Right lobe of liver (tissue), 4 donors: ENCODE measurements at regions not wholly inside any gene's neighbourhood (a gene's known extent, or its start where the extent isn't known, plus 50 kb on each side); places are given as distances from the start of the nearest gene placed in this dataset.

ENCODE experiments used
- CTCF ChIP-seq, 4 donors: fragments of 200-600 bp in 3 of 4; fragments of 450-650 bp in 1 of 4; IDR thresholded peaks; one replicate each; pipeline versions ENCODE4 v1.5.1 to v1.8.0; 2016 to 2022; ENCODE audit warnings: antibody characterized with exemption in 4 of 4, mild to moderate bottlenecking in 2 of 4
- POLR2A ChIP-seq: fragments of 450-650 bp; IDR thresholded peaks from one replicate; pipeline ENCODE4 v1.6.1; 2017; ENCODE audit warnings: antibody characterized with exemption, mild to moderate bottlenecking
- donor health status: DM: no; HTN: no; CAD: no.
- donor health status: DM: no; HTN: no; CAD: no.
- donor health status: DM: no; HTN: yes; CAD: no.

DNA sequence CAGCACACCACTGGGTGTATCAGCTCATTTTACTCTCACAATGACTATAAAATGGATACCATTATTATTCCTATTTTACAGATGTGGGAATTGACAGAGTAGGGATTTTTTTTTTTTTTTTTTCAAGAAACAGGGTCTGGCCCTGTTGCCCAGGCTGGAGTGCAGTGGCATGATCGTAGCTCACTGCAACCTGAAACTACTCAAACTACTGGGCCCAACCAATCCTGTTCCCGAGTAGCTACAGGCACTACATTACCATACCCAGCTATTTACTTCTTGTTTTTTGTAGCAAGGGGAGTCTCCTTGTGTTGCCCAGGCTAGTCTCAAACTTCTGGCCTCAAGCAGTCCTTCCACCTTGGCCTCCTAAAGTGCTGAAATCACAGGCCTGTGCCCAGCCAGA, 95.2 kb downstream of the LARP7 start:
- TF ChIP-seq CTCF (IDR thresholded peaks at IDR 0.05) (no peak), POLR2A (no peak)
